ENCODE measurements at regions not wholly inside any gene's neighbourhood (a gene's known extent, or its start where the extent isn't known, plus 50 kb on each side); places are given as distances from the start of the nearest gene placed in this dataset.

GRCh38 chr4:151568966-151569365 is 160.0 kb downstream of the FHIP1A start:
- no peaks in the 10 kb centered on the region for H3K36me3 ChIP-seq (ENCODE audit: control insufficient read depth, insufficient read depth, low read length)
- no peaks in the 10 kb centered on the region for H3K9me3 ChIP-seq (ENCODE audit: control insufficient read depth, low read length)
- no peak for DNase-seq
- Mint-ChIP-seq H3K9me3 (no peaks in the 10 kb centered on the region), H3K27me3 (ENCODE audit: insufficient read depth) (no peaks in the 10 kb centered on the region), H3K4me3 (no peak overlapping the region), H3K36me3 (ENCODE audit: low read depth) (no peaks in the 10 kb centered on the region), H3K4me1 (no peaks in the 10 kb centered on the region), H3K27ac (no peak overlapping the region)
- H3K27ac ChIP-seq (ENCODE audit: low read depth, low read length), result no peak overlapping the region
- H3K4me1 ChIP-seq (ENCODE audit: control insufficient read depth, insufficient read depth, low read length), result no peaks in the 10 kb centered on the region
- no peak overlapping the region for H3K9ac ChIP-seq (ENCODE audit: extremely low read depth, low read length, poor library complexity, severe bottlenecking)
- H3K27me3 ChIP-seq (ENCODE audit: control insufficient read depth, insufficient read depth, low read length, poor library complexity, severe bottlenecking), result no peaks in the 10 kb centered on the region
- no peak overlapping the region for H3K4me3 ChIP-seq (ENCODE audit: low read length)
- 93% methylated on average over 5 of the region's 5 CpGs; no CpG with 5 or more reads in 1 of the 2 experiments for WGBS, 2 experiments (ENCODE audit: insufficient coverage in 1 of 2, insufficient read length in 1 of 2)
- TF ChIP-seq CTCF (conservative IDR thresholded peaks at IDR 0.05), result no peak

- H3K9me3 ChIP-seq (ENCODE audit: control insufficient read depth, low read length), result no peaks in the 10 kb centered on the region
- no peak overlapping the region for H3K9ac ChIP-seq (ENCODE audit: extremely low read depth, low read length, poor library complexity, severe bottlenecking)
- Mint-ChIP-seq H3K4me3 (no peak overlapping the region), H3K4me1 (no peaks in the 10 kb centered on the region), H3K27me3 (ENCODE audit: insufficient read depth) (no peaks in the 10 kb centered on the region), H3K36me3 (ENCODE audit: low read depth) (no peaks in the 10 kb centered on the region), H3K27ac (no peak overlapping the region), H3K9me3 (no peaks in the 10 kb centered on the region)
- no peaks in the 10 kb centered on the region for H3K4me1 ChIP-seq (ENCODE audit: control insufficient read depth, insufficient read depth, low read length)
- no peaks in the 10 kb centered on the region for H3K36me3 ChIP-seq (ENCODE audit: control insufficient read depth, insufficient read depth, low read length)
- no peak overlapping the region for H3K27ac ChIP-seq (ENCODE audit: low read depth, low read length)
- H3K27me3 ChIP-seq (ENCODE audit: control insufficient read depth, insufficient read depth, low read length, poor library complexity, severe bottlenecking), result no peaks in the 10 kb centered on the region
- no peak for TF ChIP-seq CTCF (conservative IDR thresholded peaks at IDR 0.05)
- no peak overlapping the region for H3K4me3 ChIP-seq (ENCODE audit: low read length)
- no peak for DNase-seq
These were observed 160.7 kb downstream of the FHIP1A start for GRCh38 chr4:151569650-151570049.

GRCh38 chr4:151573474-151573873 is 164.5 kb downstream of the FHIP1A start:
- peaks cover 7% of the 10 kb centered on the region for H3K36me3 Mint-ChIP-seq (ENCODE audit: low read depth)
- H3K9me3 ChIP-seq (ENCODE audit: control insufficient read depth, low read length), result no peaks in the 10 kb centered on the region
- DNase-seq, result no peak
- no peak for TF ChIP-seq CTCF (conservative IDR thresholded peaks at IDR 0.05)
- H3K27me3 ChIP-seq (ENCODE audit: control insufficient read depth, insufficient read depth, low read length, poor library complexity, severe bottlenecking), result no peaks in the 10 kb centered on the region
- H3K4me1 ChIP-seq (ENCODE audit: control insufficient read depth, insufficient read depth, low read length), result no peaks in the 10 kb centered on the region
- no peak overlapping the region for H3K27ac ChIP-seq (ENCODE audit: low read depth, low read length)
- 91 to 96% methylated on average over 2 of the region's 2 CpGs for WGBS, 2 experiments (ENCODE audit: insufficient coverage in 1 of 2, insufficient read length in 1 of 2)
- H3K9ac ChIP-seq (ENCODE audit: extremely low read depth, low read length, poor library complexity, severe bottlenecking), result no peak overlapping the region
- H3K4me3 Mint-ChIP-seq, result no peak overlapping the region
- H3K27me3 Mint-ChIP-seq (ENCODE audit: insufficient read depth), result no peaks in the 10 kb centered on the region
- H3K4me1 Mint-ChIP-seq, result no peaks in the 10 kb centered on the region
- peak overlapping the region; percentile 48 for H3K27ac Mint-ChIP-seq
- H3K9me3 Mint-ChIP-seq, result no peaks in the 10 kb centered on the region
- H3K4me3 ChIP-seq (ENCODE audit: low read length), result no peak overlapping the region
- H3K36me3 ChIP-seq (ENCODE audit: control insufficient read depth, insufficient read depth, low read length), result no peaks in the 10 kb centered on the region

All from endodermal cell (in vitro differentiated cells).